ENCODE measurements at regions not wholly inside any gene's neighbourhood (a gene's known extent, or its start where the extent isn't known, plus 50 kb on each side); places are given as distances from the start of the nearest gene placed in this dataset.

DNA sequence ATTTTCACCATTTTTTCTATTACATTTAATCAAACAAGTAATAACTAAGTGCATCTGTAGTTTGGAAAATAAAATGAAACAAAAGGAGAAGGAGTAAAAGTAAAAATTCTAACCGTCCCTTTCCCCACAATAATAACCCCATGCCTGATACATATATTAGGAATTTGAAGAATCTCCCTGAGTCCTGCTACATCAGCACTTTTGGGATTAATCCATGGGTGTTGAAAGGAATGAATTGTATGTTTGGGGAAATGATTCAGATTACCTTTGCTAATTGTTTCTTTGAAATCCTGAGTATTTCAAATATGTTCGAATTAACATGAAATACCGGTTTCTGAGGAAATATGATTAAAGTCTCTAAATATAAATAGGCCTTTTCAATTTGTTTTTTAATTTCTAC, 648.0 kb downstream of the CDY2B start:
- DNase-seq (ENCODE audit: low spot score): no peak
- WGBS: 53% methylated on average over 3 of the region's 3 CpGs
- Histone ChIP-seq H3K9ac (ENCODE audit: low read depth in 1 of 2, low read length in 2 of 2) (no peak overlapping the region), H3K4me3 (ENCODE audit: low read depth in 1 of 3, low read length in 3 of 3) (no peak overlapping the region), H3K27me3 (ENCODE audit: control insufficient read depth in 4 of 4, insufficient read depth in 4 of 4, low read length in 3 of 4) (no peaks in the 10 kb centered on the region), H3K4me1 (ENCODE audit: control insufficient read depth in 4 of 4, insufficient read depth in 4 of 4, low read length in 3 of 4) (no peaks in the 10 kb centered on the region), H3K9me3 (ENCODE audit: control insufficient read depth in 4 of 4, low read length in 3 of 4) (no peaks in the 10 kb centered on the region), H3K36me3 (ENCODE audit: control insufficient read depth in 4 of 4, insufficient read depth in 3 of 4, low read depth in 1 of 4, low read length in 3 of 4) (no peaks in the 10 kb centered on the region), H3K27ac (ENCODE audit: low read depth in 1 of 2, low read length in 2 of 2) (no peak overlapping the region)
- TF ChIP-seq GABPA (IDR thresholded peaks at IDR 0.05 in 1 of 2, conservative IDR thresholded peaks at IDR 0.05 in 1 of 2) (no peak), HNF4G (IDR thresholded peaks at IDR 0.05) (no peak), NR2F2 (IDR thresholded peaks at IDR 0.05) (no peak), JUND (IDR thresholded peaks at IDR 0.05) (no peak), ZBTB33 (IDR thresholded peaks at IDR 0.05) (no peak), HNF4A (conservative IDR thresholded peaks at IDR 0.05) (no peak), RXRA (IDR thresholded peaks at IDR 0.05) (no peak), SP1 (IDR thresholded peaks at IDR 0.05) (no peak), FOXA1 (IDR thresholded peaks at IDR 0.05) (no peak), RAD21 (IDR thresholded peaks at IDR 0.05) (no peak), YY1 (IDR thresholded peaks at IDR 0.05) (no peak), CTCF (IDR thresholded peaks at IDR 0.05; ENCODE audit: low read depth, low read length, missing input control) (no peak), TAF1 (conservative IDR thresholded peaks at IDR 0.05) (no peak), FOXA2 (IDR thresholded peaks at IDR 0.05) (no peak), EGR1 (IDR thresholded peaks at IDR 0.05; ENCODE audit: low read depth in 2 of 2) (no peak)
- TF ChIP-seq, protein P1, sequence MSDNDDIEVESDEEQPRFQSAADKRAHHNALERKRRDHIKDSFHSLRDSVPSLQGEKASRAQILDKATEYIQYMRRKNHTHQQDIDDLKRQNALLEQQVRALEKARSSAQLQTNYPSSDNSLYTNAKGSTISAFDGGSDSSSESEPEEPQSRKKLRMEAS (IDR thresholded peaks at IDR 0.05): no peak
- TF ChIP-seq, protein P2, sequence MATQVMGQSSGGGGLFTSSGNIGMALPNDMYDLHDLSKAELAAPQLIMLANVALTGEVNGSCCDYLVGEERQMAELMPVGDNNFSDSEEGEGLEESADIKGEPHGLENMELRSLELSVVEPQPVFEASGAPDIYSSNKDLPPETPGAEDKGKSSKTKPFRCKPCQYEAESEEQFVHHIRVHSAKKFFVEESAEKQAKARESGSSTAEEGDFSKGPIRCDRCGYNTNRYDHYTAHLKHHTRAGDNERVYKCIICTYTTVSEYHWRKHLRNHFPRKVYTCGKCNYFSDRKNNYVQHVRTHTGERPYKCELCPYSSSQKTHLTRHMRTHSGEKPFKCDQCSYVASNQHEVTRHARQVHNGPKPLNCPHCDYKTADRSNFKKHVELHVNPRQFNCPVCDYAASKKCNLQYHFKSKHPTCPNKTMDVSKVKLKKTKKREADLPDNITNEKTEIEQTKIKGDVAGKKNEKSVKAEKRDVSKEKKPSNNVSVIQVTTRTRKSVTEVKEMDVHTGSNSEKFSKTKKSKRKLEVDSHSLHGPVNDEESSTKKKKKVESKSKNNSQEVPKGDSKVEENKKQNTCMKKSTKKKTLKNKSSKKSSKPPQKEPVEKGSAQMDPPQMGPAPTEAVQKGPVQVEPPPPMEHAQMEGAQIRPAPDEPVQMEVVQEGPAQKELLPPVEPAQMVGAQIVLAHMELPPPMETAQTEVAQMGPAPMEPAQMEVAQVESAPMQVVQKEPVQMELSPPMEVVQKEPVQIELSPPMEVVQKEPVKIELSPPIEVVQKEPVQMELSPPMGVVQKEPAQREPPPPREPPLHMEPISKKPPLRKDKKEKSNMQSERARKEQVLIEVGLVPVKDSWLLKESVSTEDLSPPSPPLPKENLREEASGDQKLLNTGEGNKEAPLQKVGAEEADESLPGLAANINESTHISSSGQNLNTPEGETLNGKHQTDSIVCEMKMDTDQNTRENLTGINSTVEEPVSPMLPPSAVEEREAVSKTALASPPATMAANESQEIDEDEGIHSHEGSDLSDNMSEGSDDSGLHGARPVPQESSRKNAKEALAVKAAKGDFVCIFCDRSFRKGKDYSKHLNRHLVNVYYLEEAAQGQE (IDR thresholded peaks at IDR 0.05): no peak
- TF ChIP-seq, protein P3, sequence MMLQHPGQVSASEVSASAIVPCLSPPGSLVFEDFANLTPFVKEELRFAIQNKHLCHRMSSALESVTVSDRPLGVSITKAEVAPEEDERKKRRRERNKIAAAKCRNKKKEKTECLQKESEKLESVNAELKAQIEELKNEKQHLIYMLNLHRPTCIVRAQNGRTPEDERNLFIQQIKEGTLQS (IDR thresholded peaks at IDR 0.05): no peak

All from liver (tissue), 8 donors.